HEK293T (cell line): ENCODE measurements at regions not wholly inside any gene's neighbourhood (a gene's known extent, or its start where the extent isn't known, plus 50 kb on each side); places are given as distances from the start of the nearest gene placed in this dataset.

Experiments
- CTCF ChIA-PET: fragments of 350-600 bp; formaldehyde crosslinking; extraction: SDS; loops from one replicate; lab custom pipeline; 2021; ENCODE audit warnings: antibody characterized with exemption, inconsistent platforms; lab: Yijun Ruan, JAX
- POLR2A ChIA-PET: fragments of 350-600 bp; formaldehyde crosslinking; extraction: SDS; loops from one replicate; lab custom pipeline; 2020; ENCODE audit warnings: antibody characterized with exemption, inconsistent platforms; lab: Yijun Ruan, JAX
- DNase-seq: peaks from one replicate; pipeline ENCODE4 v3.0.0; 2012; ENCODE audit warnings: mixed read lengths; ENCODE audit errors: extremely low spot score
- ARNT ChIP-seq: fragments of 450-650 bp; IDR thresholded peaks from 2 replicates; pipeline ENCODE4 v1.6.1; 2017; ENCODE audit warnings: mild to moderate bottlenecking
- BHLHE40 ChIP-seq: fragments of 450-650 bp; IDR thresholded peaks from 2 replicates; pipeline ENCODE4 v1.6.1; 2016; ENCODE audit warnings: mild to moderate bottlenecking, moderate library complexity, borderline replicate concordance
- CTBP1 ChIP-seq: fragments of 450-650 bp; IDR thresholded peaks from 2 replicates; pipeline ENCODE4 v1.6.1; 2016; ENCODE audit warnings: borderline replicate concordance
- ELF4 ChIP-seq: fragments of 450-650 bp; IDR thresholded peaks from 2 replicates; pipeline ENCODE4 v1.6.1; 2017; ENCODE audit warnings: antibody characterized with exemption
- FOXA1 ChIP-seq: fragments of 450-650 bp; IDR thresholded peaks from 2 replicates; pipeline ENCODE4 v1.6.1; 2016; ENCODE audit warnings: mild to moderate bottlenecking
- FOXK2 ChIP-seq: fragments of 450-650 bp; IDR thresholded peaks from 2 replicates; pipeline ENCODE4 v1.6.1; 2016; ENCODE audit warnings: mild to moderate bottlenecking
- FOXM1 ChIP-seq: fragments of 450-650 bp; IDR thresholded peaks from 2 replicates; pipeline ENCODE4 v1.6.1; 2017; ENCODE audit warnings: mild to moderate bottlenecking, borderline replicate concordance
- HDGF ChIP-seq: fragments of 450-650 bp; IDR thresholded peaks from 2 replicates; pipeline ENCODE4 v1.6.1; 2017; ENCODE audit warnings: antibody characterized with exemption, borderline replicate concordance
- L3MBTL2 ChIP-seq: fragments of 450-650 bp; conservative IDR thresholded peaks from 2 replicates; pipeline ENCODE4 v1.6.1; 2016; ENCODE audit warnings: mild to moderate bottlenecking
- LEF1 ChIP-seq: fragments of 450-650 bp; IDR thresholded peaks from 2 replicates; pipeline ENCODE4 v1.6.1; 2017; ENCODE audit warnings: mild to moderate bottlenecking, borderline replicate concordance
- NFRKB ChIP-seq: fragments of 450-650 bp; IDR thresholded peaks from 2 replicates; pipeline ENCODE4 v1.6.1; 2016; ENCODE audit warnings: mild to moderate bottlenecking, moderate library complexity
- PKNOX1 ChIP-seq: fragments of 450-650 bp; IDR thresholded peaks from 2 replicates; pipeline ENCODE4 v1.6.1; 2016
- SP1 ChIP-seq: fragments of 450-650 bp; IDR thresholded peaks from 2 replicates; pipeline ENCODE4 v1.6.1; 2017
- SUZ12 ChIP-seq: fragments of 450-650 bp; IDR thresholded peaks from 2 replicates; pipeline ENCODE4 v1.6.1; 2016; ENCODE audit warnings: mild to moderate bottlenecking
- TARDBP ChIP-seq: fragments of 450-650 bp; IDR thresholded peaks from 2 replicates; pipeline ENCODE4 v1.6.1; 2016
- ZNF384 ChIP-seq: fragments of 450-650 bp; IDR thresholded peaks from 2 replicates; pipeline ENCODE4 v1.6.1; 2016

- ChIA-PET CTCF (no interaction called here), POLR2A (no interaction called here)
- TF ChIP-seq PKNOX1: no peak
- TF ChIP-seq ARNT: no peak
- TF ChIP-seq HDGF: no peak
- no peak for TF ChIP-seq CTBP1
- TF ChIP-seq L3MBTL2: no peak
- TF ChIP-seq FOXK2: no peak
- TF ChIP-seq ELF4: no peak
- no peak for TF ChIP-seq SP1
- no peak for TF ChIP-seq TARDBP
- no peak for TF ChIP-seq NFRKB
- TF ChIP-seq SUZ12: no peak
- no peak for TF ChIP-seq LEF1
- no peak for TF ChIP-seq FOXM1
- no peak for TF ChIP-seq ZNF384
- no peak for TF ChIP-seq BHLHE40
- TF ChIP-seq FOXA1: no peak
- no peak for DNase-seq
Observed at GRCh38 chr12:25689996-25690501, 137.0 kb upstream of the LMNTD1 start.

- no peak for DNase-seq
- TF ChIP-seq CTBP1 (no peak), SP1 (no peak)
- POLR2A ChIA-PET: interaction anchor here (0.9 to 1.3 kb wide), 3 partner anchors 76 to 163 kb away, joined by 3 to 4 read pairs (median 3); no protein-coding TSS in a partner anchor
- CTCF ChIA-PET: no interaction called here
Observed at GRCh38 chr12:25690996-25691864, 138.1 kb upstream of the LMNTD1 start.

GRCh38 chr12:25691865-25692114 is 138.7 kb upstream of the LMNTD1 start:
- TF ChIP-seq CTBP1: no peak
- TF ChIP-seq FOXA1: no peak
- no peak for TF ChIP-seq HDGF
- no peak for TF ChIP-seq PKNOX1
- TF ChIP-seq ZNF384: no peak

DNA sequence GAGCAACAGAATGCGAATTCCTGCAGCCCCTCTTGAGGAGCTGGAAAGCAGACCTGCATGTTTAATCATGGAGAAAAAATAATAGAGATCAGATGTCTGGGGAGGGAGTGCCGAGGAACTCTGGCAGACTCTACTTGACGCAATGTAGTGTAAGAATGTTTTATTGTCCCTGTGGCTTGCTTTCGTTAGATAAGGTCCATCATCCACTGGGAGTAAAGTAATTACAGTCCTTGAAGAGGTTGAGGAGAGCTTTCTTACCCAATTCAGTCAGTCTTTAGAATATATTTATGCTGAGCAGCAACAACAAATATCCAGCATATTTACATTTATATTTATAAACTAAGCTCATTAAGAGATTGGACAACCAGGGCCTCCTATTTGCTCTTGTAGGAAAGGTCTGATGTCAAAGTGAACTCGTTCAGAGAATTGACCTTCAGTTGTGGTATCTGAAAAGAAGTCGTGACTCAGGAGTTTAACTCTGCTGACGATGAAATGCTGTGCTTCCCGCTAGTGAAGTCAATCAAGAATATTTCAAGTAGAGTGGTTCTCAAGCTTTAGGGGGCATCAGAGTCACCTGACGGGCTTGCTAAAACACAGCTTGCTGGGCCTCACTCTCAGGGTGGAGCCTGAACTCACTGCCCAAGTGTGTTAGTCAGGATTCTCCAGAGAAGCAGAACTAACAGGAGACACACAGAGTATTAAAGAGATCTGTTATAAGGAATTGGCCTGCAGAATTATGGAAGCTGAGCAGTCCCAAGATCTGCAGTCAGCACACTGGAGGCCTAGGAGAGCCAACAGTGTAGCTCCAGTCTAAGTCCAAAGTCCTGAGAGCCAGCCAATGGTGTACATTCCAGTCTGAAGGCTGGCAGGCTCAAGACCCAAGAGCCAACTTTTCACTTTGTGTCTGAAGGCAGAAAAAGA is 139.3 kb upstream of the LMNTD1 start:
- TF ChIP-seq TARDBP (no peak), FOXM1 (no peak), PKNOX1 (0 out of 2 replicates have a peak, but pooled peaks have one; percentile 7), SUZ12 (no peak), NFRKB (no peak), ZNF384 (no peak), LEF1 (no peak)
- DNase-seq: peak; percentile 69
- ChIA-PET CTCF (interaction anchor here (0.6 to 0.7 kb wide), 2 partner anchors 104 to 266 kb away, joined by 3 to 4 read pairs; partner anchors contain the start of gene RASSF8), POLR2A (interaction anchor here (0.9 to 1.8 kb wide), 6 partner anchors 10 to 162 kb away, joined by 3 to 5 read pairs (median 4); no protein-coding TSS in a partner anchor)

More at GRCh38 chr12:25691865-25692114, 138.7 kb upstream of the LMNTD1 start:
- DNase-seq: no peak
- CTCF ChIA-PET: no interaction called here
- POLR2A ChIA-PET: interaction anchor here (0.9 to 1.3 kb wide), 3 partner anchors 75 to 162 kb away, joined by 3 to 4 read pairs (median 3); no protein-coding TSS in a partner anchor

- TF ChIP-seq CTBP1: no peak
- TF ChIP-seq LEF1: no peak
- ChIA-PET CTCF (no interaction called here), POLR2A (interaction anchor here (1.8 kb wide), 1 partner anchor 11 kb away, joined by 5 read pairs; no protein-coding TSS in a partner anchor)
- DNase-seq: no peak
Observed at GRCh38 chr12:25694072-25694471, 141.0 kb upstream of the LMNTD1 start.

DNA sequence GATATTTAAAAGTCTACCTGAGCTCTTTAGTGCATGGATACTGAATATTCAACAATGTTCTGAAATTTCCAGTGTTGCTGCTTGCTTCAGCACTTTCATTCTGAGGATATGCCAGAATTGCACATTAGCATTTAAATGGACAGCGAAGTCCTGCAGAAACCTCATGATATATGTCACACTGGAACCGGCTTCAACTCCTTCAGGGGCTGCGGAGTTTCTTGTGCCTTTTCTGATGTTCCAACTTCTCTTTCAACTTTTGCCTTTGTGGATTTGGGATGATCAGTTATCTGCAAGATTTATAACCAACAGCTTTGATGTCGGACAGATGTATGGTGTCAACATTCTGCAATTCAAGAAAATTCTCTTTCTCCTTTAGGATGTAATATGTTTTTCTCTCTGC is 142.5 kb upstream of the LMNTD1 start:
- CTCF ChIA-PET: no interaction called here
- POLR2A ChIA-PET: no interaction called here
- TF ChIP-seq FOXM1 (no peak), NFRKB (no peak), TARDBP (no peak), CTBP1 (no peak), SUZ12 (no peak), PKNOX1 (no peak), L3MBTL2 (no peak), ELF4 (no peak), FOXK2 (no peak), FOXA1 (no peak), HDGF (no peak), LEF1 (no peak)
- no peak for DNase-seq
